Osteoblast (primary cell): ENCODE measurements at regions not wholly inside any gene's neighbourhood (a gene's known extent, or its start where the extent isn't known, plus 50 kb on each side); places are given as distances from the start of the nearest gene placed in this dataset.

Experiments
- DNase-seq: peaks from one replicate; pipeline ENCODE4 v3.0.0; 2011; ENCODE audit warnings: low spot score, mixed read lengths; ENCODE audit not compliant: insufficient read length; ENCODE audit errors: missing footprints
- H2AFZ ChIP-seq: 2 replicates; pipeline ENCODE4 v1.6.0; 2011; ENCODE audit warnings: mild to moderate bottlenecking, low read length
- H3K27ac ChIP-seq: 2 replicates; pipeline ENCODE4 v1.5.1; 2011; ENCODE audit warnings: mild to moderate bottlenecking, low read depth, low read length, moderate library complexity
- H3K27me3 ChIP-seq: 2 replicates; pipeline ENCODE4 v1.6.0; 2012; ENCODE audit warnings: mild to moderate bottlenecking, control low read depth, inconsistent platforms, low read length, moderate library complexity; ENCODE audit not compliant: insufficient read depth
- H3K36me3 ChIP-seq: 2 replicates; pipeline ENCODE4 v1.5.1; 2011; ENCODE audit warnings: mild to moderate bottlenecking, low read length, control low read depth, moderate library complexity; ENCODE audit not compliant: insufficient read depth
- H3K4me1 ChIP-seq: 2 replicates; pipeline ENCODE4 v1.5.1; 2011; ENCODE audit warnings: mild to moderate bottlenecking, low read length, control low read depth, moderate library complexity; ENCODE audit not compliant: insufficient read depth
- H3K4me2 ChIP-seq: 2 replicates; pipeline ENCODE4 v1.6.0; 2011; ENCODE audit warnings: mild to moderate bottlenecking, low read length; ENCODE audit not compliant: insufficient read depth
- H3K4me3 ChIP-seq: fragments of 200-600 bp; sonication (generic); 3 replicates; pipeline ENCODE4 v1.5.1; 2012; ENCODE audit warnings: mild to moderate bottlenecking, low read length, inconsistent platforms; ENCODE audit not compliant: insufficient read depth
- H3K79me2 ChIP-seq: 2 replicates; pipeline ENCODE4 v1.6.0; 2012; ENCODE audit warnings: mild to moderate bottlenecking, low read length, control low read depth, inconsistent platforms; ENCODE audit not compliant: insufficient read depth
- H3K9me3 ChIP-seq: 2 replicates; pipeline ENCODE4 v1.5.1; 2011; ENCODE audit warnings: low read depth, low read length, control low read depth
- H4K20me1 ChIP-seq: 2 replicates; pipeline ENCODE4 v1.6.0; 2012; ENCODE audit warnings: mild to moderate bottlenecking, low read length, control low read depth; ENCODE audit not compliant: insufficient read depth
- TF ChIP-seq, protein P1 (sequence below): IDR thresholded peaks from 2 replicates; pipeline ENCODE4 v1.5.1; 2011; ENCODE audit warnings: mild to moderate bottlenecking, low read depth, low read length, moderate library complexity; ENCODE audit errors: extremely low read depth

DNA sequence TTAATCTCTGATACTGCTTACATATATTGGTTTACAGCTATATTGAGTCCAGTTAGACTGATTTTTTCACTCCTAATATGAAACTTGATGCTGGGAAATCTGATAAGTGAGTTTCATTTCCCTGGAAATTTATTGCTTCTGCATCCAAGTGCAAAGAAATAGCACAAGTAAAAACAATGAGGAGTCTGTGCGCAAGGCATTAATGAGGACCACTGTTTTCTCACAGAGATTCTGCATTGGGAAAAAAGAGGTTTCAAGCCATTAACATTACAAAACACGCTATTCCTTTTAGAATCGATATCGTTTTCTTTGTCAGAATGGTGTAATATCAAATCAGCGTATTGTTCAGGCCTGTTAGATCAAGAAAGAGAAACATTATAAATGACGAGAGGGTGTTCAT is 723.3 kb upstream of the ARRDC4 start:
- H3K27ac ChIP-seq, result no peak overlapping the region
- no peaks in the 10 kb centered on the region for H3K4me1 ChIP-seq
- no peaks in the 10 kb centered on the region for H3K9me3 ChIP-seq
- no peak overlapping the region for H2AFZ ChIP-seq
- no peaks in the 10 kb centered on the region for H4K20me1 ChIP-seq
- H3K4me3 ChIP-seq, result no peak overlapping the region
- H3K79me2 ChIP-seq, result no peaks in the 10 kb centered on the region
- H3K36me3 ChIP-seq, result no peaks in the 10 kb centered on the region
- no peak for DNase-seq
- no peaks in the 10 kb centered on the region for H3K27me3 ChIP-seq
- TF ChIP-seq, protein P1, sequence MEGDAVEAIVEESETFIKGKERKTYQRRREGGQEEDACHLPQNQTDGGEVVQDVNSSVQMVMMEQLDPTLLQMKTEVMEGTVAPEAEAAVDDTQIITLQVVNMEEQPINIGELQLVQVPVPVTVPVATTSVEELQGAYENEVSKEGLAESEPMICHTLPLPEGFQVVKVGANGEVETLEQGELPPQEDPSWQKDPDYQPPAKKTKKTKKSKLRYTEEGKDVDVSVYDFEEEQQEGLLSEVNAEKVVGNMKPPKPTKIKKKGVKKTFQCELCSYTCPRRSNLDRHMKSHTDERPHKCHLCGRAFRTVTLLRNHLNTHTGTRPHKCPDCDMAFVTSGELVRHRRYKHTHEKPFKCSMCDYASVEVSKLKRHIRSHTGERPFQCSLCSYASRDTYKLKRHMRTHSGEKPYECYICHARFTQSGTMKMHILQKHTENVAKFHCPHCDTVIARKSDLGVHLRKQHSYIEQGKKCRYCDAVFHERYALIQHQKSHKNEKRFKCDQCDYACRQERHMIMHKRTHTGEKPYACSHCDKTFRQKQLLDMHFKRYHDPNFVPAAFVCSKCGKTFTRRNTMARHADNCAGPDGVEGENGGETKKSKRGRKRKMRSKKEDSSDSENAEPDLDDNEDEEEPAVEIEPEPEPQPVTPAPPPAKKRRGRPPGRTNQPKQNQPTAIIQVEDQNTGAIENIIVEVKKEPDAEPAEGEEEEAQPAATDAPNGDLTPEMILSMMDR, result no peak
- H3K4me2 ChIP-seq, result no peak overlapping the region

DNA sequence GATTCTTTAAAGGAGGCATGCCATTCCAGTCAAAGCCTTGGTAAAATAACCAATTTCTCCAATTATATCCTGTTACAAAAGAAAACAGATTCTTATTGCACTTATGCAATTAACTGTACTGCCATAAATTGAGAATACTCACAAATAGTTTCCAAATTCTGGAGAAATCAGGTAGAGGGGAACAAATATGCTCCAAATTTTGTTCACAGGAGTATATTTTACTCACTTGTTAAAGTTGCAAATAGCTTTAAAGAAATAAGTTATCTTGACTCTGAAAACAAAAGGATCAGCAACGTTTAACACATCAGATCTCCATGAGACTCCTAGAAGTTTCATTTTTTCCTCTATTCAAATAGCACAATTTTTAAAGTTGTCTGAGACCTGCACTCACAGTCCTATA is 712.1 kb upstream of the ARRDC4 start:
- Histone ChIP-seq H3K27me3 (no peaks in the 10 kb centered on the region), H3K9me3 (no peaks in the 10 kb centered on the region), H3K4me1 (no peaks in the 10 kb centered on the region), H3K4me3 (no peak overlapping the region), H3K36me3 (no peaks in the 10 kb centered on the region), H2AFZ (no peak overlapping the region), H4K20me1 (no peaks in the 10 kb centered on the region), H3K4me2 (no peak overlapping the region), H3K79me2 (no peaks in the 10 kb centered on the region), H3K27ac (no peak overlapping the region)
- no peak for DNase-seq
- TF ChIP-seq, protein P1, result no peak

GRCh38 chr15:97259943-97260342 is 700.6 kb upstream of the ARRDC4 start:
- Histone ChIP-seq H3K79me2 (no peaks in the 10 kb centered on the region), H2AFZ (no peak overlapping the region), H4K20me1 (no peaks in the 10 kb centered on the region), H3K4me2 (no peak overlapping the region), H3K9me3 (no peaks in the 10 kb centered on the region), H3K4me1 (no peaks in the 10 kb centered on the region), H3K27me3 (no peaks in the 10 kb centered on the region), H3K36me3 (no peaks in the 10 kb centered on the region), H3K4me3 (no peak overlapping the region), H3K27ac (no peak overlapping the region)
- no peak for DNase-seq
- TF ChIP-seq, protein P1, result no peak

GRCh38 chr15:97301166-97301565 is 659.3 kb upstream of the ARRDC4 start:
- H3K4me1 ChIP-seq, result no peaks in the 10 kb centered on the region

More at GRCh38 chr15:97301166-97301565, 659.3 kb upstream of the ARRDC4 start:
- H3K36me3 ChIP-seq, result no peaks in the 10 kb centered on the region
- H3K4me3 ChIP-seq, result no peak overlapping the region
- no peak overlapping the region for H3K27ac ChIP-seq
- no peaks in the 10 kb centered on the region for H4K20me1 ChIP-seq
- DNase-seq, result no peak
- H3K9me3 ChIP-seq, result no peaks in the 10 kb centered on the region
- TF ChIP-seq, protein P1, result no peak
- H2AFZ ChIP-seq, result no peak overlapping the region
- H3K4me2 ChIP-seq, result no peak overlapping the region
- H3K27me3 ChIP-seq, result no peaks in the 10 kb centered on the region
- H3K79me2 ChIP-seq, result no peaks in the 10 kb centered on the region
